Astrocyte (in vitro differentiated cells and primary cell): ENCODE measurements at regions not wholly inside any gene's neighbourhood (a gene's known extent, or its start where the extent isn't known, plus 50 kb on each side); places are given as distances from the start of the nearest gene placed in this dataset.

Experiments used
- EZH2 ChIP-seq: IDR thresholded peaks from 2 replicates; pipeline ENCODE4 v1.6.1; 2012; ENCODE audit warnings: mild to moderate bottlenecking, low read length, inconsistent platforms; ENCODE audit not compliant: insufficient read depth
- TF ChIP-seq, protein P1 (sequence below): IDR thresholded peaks from 2 replicates; pipeline ENCODE4 v1.5.1; 2011; ENCODE audit warnings: low read depth, mild to moderate bottlenecking, inconsistent platforms, low read length, moderate library complexity; ENCODE audit not compliant: insufficient read depth

DNA sequence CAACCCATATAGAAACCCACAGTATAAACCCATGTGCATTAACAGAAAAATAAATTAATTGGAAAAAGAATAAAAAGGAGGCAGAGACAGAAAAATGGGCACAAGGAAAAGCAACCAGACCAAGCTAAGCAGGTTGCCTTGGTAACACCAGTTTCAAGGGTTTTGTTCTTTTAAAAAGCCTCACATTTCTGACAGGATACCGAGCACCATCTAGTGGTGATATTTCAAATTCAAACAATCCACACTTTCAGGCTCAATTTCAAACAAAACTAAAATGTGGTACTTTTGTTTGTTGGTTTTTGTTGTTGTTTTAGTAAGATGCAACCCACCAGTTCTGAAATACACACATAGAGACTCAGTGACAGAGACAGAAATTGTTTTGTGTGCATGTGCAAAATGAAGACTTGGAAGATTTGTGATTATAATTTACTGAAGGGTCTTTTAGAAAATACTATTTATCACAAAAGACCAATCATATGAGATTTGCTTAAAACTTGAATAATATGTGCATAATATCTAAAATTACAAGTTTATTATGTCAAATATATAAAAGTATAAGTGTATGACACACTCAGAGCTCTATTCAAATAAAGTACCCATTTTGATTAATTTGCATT lies 318.2 kb downstream of the SLCO4C1 start:
- TF ChIP-seq, protein P1, sequence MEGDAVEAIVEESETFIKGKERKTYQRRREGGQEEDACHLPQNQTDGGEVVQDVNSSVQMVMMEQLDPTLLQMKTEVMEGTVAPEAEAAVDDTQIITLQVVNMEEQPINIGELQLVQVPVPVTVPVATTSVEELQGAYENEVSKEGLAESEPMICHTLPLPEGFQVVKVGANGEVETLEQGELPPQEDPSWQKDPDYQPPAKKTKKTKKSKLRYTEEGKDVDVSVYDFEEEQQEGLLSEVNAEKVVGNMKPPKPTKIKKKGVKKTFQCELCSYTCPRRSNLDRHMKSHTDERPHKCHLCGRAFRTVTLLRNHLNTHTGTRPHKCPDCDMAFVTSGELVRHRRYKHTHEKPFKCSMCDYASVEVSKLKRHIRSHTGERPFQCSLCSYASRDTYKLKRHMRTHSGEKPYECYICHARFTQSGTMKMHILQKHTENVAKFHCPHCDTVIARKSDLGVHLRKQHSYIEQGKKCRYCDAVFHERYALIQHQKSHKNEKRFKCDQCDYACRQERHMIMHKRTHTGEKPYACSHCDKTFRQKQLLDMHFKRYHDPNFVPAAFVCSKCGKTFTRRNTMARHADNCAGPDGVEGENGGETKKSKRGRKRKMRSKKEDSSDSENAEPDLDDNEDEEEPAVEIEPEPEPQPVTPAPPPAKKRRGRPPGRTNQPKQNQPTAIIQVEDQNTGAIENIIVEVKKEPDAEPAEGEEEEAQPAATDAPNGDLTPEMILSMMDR: peak; percentile 80
- no peak for TF ChIP-seq EZH2
